UCSD-AML1 (cell line): ENCODE measurements at regions not wholly inside any gene's neighbourhood (a gene's known extent, or its start where the extent isn't known, plus 50 kb on each side); places are given as distances from the start of the nearest gene placed in this dataset.
"Not testable (repeated sequence)": the region's sequence is repeated elsewhere in the genome, so short reads cannot be mapped to it uniquely, and the experiment has no call there.

Experiments used
- DNase-seq: peaks from one replicate; lab custom pipeline; 2025; ENCODE audit not compliant: unreplicated experiment; lab: John Stamatoyannopoulos, UW

DNA sequence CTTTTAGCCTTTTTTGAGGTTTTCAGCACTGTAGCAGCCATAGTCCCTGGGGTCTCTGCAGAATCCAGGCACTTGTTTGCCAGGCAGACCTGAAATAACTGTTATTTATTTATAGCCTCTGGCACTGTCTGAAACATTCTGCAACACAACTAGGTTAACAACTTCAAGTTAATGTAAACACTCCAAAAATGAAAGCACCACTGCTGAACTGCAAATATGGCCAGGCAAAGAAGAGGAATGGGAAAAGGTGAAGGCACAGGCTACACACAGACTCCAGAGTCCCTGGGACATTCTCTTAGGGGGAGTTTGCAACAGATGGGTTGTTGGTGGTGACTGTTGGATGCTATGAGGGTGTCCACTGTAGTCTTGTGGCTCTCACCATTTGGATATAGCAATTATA, 369.0 kb downstream of the MAT2B start:
- DNase-seq, result no peak

- not testable (repeated sequence) for DNase-seq
Observed at GRCh38 chr5:163874912-163875311, 369.5 kb downstream of the MAT2B start.

DNA sequence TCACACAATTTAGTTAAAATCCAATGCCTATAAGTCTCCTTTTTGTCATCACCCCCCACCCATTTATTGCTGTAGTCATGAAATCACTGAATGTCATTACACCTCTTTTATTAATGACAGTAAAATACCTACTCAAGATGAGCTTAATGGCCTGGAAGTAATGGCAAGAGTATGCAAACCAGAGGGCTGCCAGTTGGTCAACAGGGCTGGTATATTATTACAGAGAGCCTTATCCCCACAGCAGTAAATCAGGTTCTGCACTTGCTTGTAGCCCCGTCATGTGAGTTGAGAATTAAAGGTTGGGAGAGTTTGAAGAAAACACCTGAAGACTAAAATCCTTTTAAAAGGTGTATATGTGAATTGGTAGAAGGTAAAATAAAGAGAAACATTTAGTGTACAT, 372.4 kb downstream of the MAT2B start:
- no peak for DNase-seq

- DNase-seq, result no peak
Observed at GRCh38 chr5:163878490-163878889, 373.1 kb downstream of the MAT2B start.

GRCh38 chr5:163880302-163880701, 374.9 kb downstream of the MAT2B start:
- DNase-seq, result no peak

DNA sequence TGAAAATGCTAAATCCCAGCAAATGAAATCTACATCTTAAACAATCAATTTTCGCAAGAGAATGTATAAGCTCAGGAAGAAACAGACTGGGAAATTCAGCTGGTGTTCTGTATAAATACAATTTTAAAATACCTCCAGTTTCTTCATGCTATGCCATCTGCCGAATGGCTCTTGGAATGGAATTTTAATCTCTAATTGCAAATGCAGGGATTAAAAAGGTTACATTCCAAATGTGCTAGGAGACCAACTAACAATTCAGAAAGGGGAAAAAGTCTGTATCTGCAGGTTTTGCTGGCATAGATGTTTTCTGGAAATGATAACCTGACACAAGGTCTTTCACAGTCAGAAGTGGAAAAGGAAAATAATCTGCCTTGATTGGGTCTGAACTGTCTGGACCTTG, 379.7 kb downstream of the MAT2B start:
- DNase-seq, result no peak

- DNase-seq, result no peak
Observed at GRCh38 chr5:163887854-163888253, 382.4 kb downstream of the MAT2B start.

GRCh38 chr5:163888366-163888765, 382.9 kb downstream of the MAT2B start:
- no peak for DNase-seq

DNA sequence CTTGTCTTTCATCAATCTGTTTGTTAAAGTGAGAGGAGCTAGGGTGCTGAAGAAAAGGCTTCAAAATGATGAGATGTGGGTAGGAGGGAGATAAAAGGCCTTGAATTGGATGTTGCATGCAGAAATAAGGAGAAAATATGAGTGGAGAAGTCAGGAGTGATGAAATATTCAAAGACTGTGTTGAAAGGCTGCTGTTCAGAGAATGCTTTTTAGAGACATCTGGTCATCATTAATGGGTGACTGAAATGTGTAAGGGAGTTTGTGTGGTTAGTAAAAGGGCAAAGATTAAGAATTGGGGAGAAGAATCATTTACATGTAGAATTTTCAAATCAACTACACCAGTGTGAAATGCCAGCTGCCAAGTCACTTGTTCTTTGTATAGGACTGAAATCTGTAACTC, 383.9 kb downstream of the MAT2B start:
- no peak for DNase-seq

DNA sequence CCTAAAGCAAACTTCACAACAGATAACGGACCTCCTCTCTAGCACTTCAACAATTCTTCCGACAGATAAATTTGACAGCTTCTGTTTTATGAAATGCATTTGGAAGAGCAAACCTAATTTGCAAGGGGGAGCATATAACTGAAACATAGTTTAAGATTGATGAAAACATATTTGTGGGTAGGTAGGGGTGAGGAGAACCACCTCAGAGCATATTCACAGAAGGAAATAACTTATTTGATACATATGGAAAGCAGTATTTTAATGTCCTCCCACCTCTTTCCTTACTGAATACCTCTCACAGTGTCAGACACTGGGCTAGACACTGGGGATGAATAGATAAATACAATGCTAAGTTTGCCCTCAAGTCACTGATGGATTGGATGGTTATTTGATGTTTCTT, 384.8 kb downstream of the MAT2B start:
- DNase-seq, result no peak

DNA sequence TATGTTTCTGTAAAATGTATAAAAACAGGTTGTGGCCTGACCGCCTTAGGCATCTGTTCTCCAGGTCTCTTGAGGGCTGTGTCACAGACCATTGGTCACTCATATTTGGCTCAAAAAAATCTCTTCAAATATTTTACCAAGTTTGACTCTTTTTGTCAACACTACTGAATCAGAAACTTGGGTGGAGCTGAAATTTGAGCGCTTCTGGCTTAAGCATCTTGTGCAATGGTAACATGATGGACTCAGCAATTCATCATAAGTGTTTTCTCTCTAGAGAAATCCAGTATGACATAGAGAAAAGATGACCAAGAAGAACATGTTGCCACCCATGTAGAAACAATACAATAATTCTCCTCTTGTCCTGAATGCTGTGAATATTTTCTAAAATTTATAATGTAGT, 387.9 kb downstream of the MAT2B start:
- DNase-seq, result no peak

GRCh38 chr5:163894645-163895044, 389.2 kb downstream of the MAT2B start:
- DNase-seq, result no peak

DNA sequence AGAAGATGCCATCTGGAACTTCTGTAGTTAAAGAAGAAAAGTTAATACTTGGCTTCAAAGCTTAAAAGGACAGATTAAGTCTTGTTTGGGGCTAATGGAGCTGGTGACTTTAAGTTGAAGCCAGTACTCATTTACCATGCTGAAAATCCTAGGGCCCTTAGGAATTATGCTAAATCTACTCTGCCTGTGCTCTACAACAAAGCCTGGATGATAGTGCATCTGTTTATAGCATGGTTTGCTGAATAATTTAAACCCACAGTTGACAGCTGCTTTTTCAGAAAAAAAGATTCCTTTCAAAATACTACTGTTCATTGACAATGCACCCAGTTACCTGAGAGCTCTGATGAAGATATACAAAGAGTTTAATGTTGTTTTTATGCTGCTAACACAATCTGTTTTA, 393.5 kb downstream of the MAT2B start:
- DNase-seq, result no peak

- DNase-seq, result not testable (repeated sequence)
Observed at GRCh38 chr5:163907783-163908182, 402.4 kb downstream of the MAT2B start.

GRCh38 chr5:163908253-163908652, 402.8 kb downstream of the MAT2B start:
- DNase-seq, result no peak

DNA sequence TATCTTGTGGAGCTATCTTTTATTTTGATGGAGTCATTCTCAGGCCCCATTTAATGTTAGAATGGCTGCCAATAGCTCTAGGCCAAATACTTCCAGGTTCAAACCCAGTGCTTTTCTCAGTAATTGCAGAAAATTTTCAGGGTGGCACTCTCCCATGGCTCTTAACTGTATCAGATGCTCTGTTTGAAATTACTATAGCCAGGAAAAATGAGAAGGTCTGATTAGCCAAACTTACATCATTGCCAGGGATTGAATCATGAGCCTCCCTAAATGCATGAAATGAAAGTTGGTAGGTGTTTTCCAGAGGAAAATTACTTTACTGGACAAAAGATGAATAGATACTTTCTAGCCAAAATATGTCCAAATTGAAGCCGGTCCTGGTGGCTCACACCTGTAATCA, 404.8 kb downstream of the MAT2B start:
- DNase-seq, result no peak

DNA sequence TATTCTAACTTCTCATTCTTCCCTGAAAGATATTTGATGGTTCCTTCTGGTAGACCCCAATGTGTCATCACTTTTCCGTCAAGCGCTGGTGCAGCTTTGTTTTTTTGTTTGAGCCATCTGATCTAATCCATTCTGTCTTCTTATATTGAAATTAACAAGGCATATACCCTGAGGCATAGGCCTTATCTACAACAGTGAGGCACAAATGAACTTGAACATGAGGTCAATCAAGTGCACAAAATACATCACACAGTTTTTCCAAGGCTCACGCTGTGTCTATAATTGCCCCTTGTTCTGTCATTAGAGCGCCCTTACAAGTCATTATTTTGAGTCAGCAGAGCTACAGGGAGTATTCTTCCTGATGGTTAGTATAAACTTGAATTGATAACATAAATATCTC, 406.6 kb downstream of the MAT2B start:
- no peak for DNase-seq

DNA sequence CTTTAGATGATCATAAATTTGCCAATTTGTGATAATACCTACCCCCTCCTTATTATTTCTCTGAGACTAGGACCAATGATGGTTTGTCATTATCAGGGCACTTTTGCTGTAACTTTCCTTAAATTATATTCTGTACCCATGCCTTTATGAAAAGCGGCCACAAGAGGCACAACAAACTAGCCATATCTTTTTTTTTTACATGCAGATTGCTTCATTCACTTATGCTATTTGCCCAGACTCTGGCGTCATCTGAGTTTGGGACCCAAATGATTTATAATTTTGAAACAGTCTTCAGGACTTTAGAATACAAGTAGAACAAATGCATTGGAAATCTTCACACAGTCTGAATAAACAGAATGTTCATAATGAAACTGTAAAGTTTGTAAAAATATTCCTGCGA, 408.1 kb downstream of the MAT2B start:
- DNase-seq, result no peak

- DNase-seq, result peak; percentile 11
Observed at GRCh38 chr5:163914910-163915309, 409.5 kb downstream of the MAT2B start.

GRCh38 chr5:163915481-163915961, 410.1 kb downstream of the MAT2B start:
- DNase-seq, result peak; percentile 11

DNA sequence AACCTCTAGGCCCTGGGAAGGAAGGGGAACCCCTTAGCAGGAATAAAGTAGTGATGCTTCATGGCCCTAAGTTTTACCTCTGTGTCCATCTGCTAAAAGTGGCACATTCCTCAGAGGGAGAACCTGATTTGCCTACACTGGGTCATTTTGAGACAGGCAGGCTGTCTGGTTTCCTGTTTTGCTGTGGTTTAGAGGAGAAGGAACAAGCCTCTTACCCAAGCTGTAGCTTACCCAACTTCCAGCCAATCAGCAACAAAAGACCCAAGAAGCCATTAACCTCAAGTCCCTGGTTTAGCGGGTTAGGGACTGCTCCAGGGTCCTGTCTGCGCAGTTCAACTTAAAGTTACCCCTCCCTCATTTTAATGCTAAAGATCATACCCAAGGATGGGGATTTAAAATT, 411.0 kb downstream of the MAT2B start:
- peak; percentile 15 for DNase-seq

DNA sequence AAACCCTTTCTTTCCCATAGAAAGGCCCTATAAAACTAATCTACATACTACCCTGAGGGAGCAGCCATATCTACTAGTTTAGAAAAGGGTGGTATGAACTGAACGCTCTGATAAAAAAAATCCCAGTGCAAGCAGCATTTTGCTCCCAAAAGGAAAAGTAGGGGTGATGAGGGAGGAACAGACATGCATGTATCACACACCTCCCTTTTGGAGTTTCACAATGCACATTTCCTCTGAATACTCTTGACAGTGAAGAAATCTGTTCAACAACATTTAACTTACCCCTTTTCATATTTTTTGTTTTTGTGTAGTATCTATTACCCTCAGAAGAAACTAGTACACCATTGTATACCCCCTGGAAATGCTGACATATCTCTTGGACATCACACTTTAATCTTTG, 411.4 kb downstream of the MAT2B start:
- no peak for DNase-seq

- no peak for DNase-seq
Observed at GRCh38 chr5:163917747-163918146, 412.3 kb downstream of the MAT2B start.

GRCh38 chr5:163934990-163935389, 429.6 kb downstream of the MAT2B start:
- DNase-seq, result not testable (repeated sequence)
